ENCODE measurements at regions not wholly inside any gene's neighbourhood (a gene's known extent, or its start where the extent isn't known, plus 50 kb on each side); places are given as distances from the start of the nearest gene placed in this dataset.
"Not testable (repeated sequence)": the region's sequence is repeated elsewhere in the genome, so short reads cannot be mapped to it uniquely, and the experiment has no call there.

- CTCF ChIA-PET, result no interaction called here
- POLR2A ChIA-PET, result no interaction called here
These were observed 349.8 kb upstream of the PLET1 start for GRCh38 chr11:112610494-112610893.

DNA sequence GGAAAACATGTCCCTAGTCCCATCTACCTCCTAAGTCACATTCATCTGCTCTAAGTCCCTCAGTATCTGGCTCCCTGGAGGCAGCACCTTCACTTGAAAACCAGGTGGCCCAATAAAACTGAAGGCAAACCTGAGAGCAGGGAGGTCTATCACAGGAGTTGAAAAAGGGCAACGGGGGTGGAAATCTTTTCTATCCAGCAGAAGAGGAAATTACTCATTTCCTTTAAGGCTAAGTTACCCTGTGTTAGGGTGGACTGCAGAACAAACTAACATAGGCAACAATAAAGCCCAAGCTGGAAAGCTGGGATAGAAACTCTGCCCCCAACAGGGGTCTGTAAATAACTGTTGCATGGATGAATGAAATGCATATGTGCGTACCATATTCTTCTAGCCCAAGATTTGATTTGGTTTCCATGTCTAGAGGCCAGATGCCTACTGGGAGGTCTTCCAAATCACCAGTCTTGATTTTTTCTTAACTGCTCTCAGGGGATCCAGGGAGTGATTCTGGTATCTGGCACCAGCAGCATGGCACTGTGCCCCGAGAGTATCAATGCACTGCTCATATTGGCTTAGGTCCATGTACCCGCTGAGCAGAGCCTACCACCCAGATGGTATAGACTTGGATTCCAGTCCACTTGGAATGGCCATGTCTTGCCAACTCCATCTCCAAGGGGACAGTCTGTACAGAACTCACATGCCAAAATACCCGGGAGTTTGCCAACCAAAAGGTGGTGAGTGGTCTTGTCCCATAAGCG lies 350.0 kb upstream of the NCAM1 start:
- CTCF ChIA-PET, result no interaction called here
- POLR2A ChIA-PET, result no interaction called here

GRCh38 chr11:112611771-112612170 lies 349.4 kb upstream of the NCAM1 start:
- ChIA-PET CTCF (no interaction called here), POLR2A (no interaction called here)

DNA sequence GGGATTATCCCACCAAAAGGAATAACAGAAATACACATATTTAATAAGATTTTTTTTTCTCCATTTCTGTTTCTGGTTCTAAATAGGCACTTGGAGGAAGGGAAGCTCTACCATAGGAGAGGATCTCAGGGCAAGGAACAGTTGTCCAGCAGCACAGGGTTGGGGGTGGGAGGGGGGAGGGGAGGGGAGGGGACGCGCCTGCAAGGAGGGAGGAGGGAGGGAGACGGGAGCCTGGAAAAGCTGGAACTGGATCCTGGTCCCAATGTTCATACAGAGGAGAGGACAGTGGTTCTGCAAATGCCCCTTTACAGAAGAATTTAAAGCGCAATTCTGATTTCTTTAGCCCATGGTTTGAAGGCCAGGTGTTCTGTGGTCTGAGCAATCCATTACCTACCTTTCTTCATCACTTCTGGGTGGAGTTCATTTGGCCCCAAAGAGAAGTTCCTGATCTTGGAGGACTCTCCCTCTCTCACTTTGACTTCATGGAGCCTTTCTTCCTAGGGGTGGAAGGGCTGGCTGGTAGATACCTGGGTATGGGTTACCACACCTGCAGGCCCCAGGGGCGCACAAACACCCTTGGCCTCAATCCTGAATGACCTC lies 348.9 kb upstream of the NCAM1 start:
- CTCF ChIA-PET, result no interaction called here
- POLR2A ChIA-PET, result no interaction called here

GRCh38 chr11:112613051-112613972 lies 347.9 kb upstream of the NCAM1 start:
- ChIA-PET CTCF (no interaction called here), POLR2A (no interaction called here)

DNA sequence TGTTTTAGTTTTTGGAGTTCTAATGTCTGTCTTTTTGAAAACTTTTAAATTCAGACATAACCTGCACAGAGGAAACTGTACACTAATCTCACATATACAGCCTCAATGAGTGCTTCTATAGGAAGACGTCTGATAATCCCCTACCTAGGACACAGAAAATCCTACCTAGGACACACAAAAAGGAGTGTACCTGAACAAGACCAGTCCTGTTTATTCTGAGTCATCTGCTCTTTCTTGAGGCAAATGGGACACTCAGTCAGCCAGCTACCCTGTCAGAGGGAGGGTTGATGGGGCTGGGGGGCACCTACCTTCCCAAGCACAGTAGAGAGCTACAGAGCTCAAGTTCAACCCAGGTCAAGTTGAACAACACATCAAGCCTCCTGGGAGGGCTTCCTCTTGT lies 346.6 kb upstream of the NCAM1 start:
- ChIA-PET POLR2A (no interaction called here), CTCF (no interaction called here)

DNA sequence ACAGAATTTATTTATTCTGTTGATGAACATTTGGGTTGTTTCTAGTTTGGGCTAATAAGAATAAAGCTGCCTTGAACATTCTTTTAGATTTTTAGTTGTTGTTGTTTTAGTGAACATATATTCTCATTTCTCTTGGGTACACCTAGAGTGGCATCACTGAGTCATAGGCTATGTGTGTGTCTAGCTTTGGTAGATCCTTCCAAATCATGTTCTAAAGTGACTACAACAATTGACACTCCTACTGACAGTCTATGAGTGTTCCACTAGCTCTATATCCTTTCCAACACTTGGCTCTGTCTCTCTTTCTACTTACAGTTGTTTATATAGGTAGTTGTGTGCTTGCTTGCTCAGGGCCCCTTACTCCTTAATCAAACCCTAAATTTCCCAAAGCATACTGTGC lies 346.0 kb upstream of the NCAM1 start:
- POLR2A ChIA-PET, result no interaction called here

DNA sequence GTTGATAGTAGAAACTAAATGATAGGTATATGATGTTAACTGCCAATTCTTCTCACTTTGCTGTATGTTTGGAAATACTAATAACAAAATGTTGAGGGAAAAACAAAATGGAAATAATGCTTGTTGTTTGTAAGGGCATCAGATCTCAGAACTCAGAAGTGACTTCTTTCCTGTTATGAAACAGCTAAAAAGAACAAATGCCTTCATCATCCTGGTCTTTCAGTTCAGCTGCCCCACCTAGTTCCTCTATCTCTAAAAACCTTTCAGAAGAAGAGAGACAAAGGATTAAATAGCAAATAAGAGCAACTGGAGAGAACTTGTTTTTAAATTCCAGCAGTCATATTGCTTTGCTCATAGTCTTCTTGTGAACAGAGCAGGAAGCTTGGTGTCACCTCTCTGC lies 345.3 kb upstream of the NCAM1 start:
- POLR2A ChIA-PET, result no interaction called here
- CTCF ChIA-PET, result no interaction called here

More for the DNA sequence above, 346.0 kb upstream of the NCAM1 start:
- CTCF ChIA-PET, result no interaction called here

- POLR2A ChIA-PET, result interaction anchor here (0.5 kb wide), 1 partner anchor 56 kb away, joined by 3 read pairs; no protein-coding TSS in a partner anchor
- CTCF ChIA-PET, result no interaction called here
These were observed 344.7 kb upstream of the NCAM1 start for GRCh38 chr11:112616327-112617097.

- POLR2A ChIA-PET, result interaction anchor here (0.5 kb wide), 1 partner anchor 57 kb away, joined by 3 read pairs; no protein-coding TSS in a partner anchor
- CTCF ChIA-PET, result no interaction called here
These were observed 344.2 kb upstream of the NCAM1 start for GRCh38 chr11:112617098-112617425.

DNA sequence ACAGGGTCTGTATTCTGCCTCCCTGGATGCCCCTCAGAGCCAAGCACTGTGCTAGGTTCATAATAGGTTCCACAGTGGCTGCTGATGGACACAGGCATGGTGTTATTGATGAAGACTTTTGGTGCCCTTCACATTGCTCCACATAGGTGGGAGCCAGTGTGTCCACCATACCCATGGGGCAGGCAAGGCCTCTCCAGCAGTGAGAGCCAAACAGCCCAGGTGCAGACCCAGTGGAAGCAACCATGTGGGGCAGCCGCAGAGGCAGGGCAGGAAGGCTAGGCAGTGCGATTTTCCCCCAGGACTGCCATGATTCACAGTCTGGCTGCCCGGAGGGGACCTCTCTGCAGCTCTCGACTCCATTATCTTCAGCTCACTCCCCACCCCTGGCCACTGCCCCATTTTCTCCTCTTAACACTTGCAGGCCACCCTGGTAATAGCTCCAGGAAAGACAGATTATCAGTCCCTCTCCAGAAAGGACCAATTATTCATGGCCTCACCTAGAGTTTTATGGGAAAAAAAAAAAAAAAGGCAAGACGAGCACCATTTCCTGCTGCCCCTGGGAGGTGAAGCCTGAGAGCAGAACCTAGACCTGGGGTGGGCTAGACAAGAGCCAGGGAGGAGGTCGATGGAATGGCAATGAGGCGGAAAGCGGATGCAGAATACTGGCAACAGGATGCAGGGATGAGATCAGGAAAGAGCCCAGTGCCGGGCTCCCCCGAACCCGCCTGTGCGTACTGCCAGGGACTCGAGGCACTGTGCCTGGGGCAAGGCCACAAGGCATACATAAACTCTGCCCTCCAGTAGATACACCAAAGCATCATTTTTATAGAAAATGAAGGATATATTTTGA lies 343.0 kb upstream of the NCAM1 start:
- ChIA-PET CTCF (no interaction called here), POLR2A (no interaction called here)

- CTCF ChIA-PET, result interaction anchor here (1.1 kb wide), 1 partner anchor 31 kb away, joined by 3 read pairs; no protein-coding TSS in a partner anchor
- POLR2A ChIA-PET, result no interaction called here
These were observed 342.1 kb upstream of the NCAM1 start for GRCh38 chr11:112619106-112619505.

- POLR2A ChIA-PET, result no interaction called here
These were observed 340.4 kb upstream of the NCAM1 start for GRCh38 chr11:112620621-112621394.

GRCh38 chr11:112623057-112623456 lies 338.2 kb upstream of the NCAM1 start:
- ChIA-PET CTCF (no interaction called here), POLR2A (no interaction called here)

More at GRCh38 chr11:112620621-112621394, 340.4 kb upstream of the NCAM1 start:
- CTCF ChIA-PET, result no interaction called here

DNA sequence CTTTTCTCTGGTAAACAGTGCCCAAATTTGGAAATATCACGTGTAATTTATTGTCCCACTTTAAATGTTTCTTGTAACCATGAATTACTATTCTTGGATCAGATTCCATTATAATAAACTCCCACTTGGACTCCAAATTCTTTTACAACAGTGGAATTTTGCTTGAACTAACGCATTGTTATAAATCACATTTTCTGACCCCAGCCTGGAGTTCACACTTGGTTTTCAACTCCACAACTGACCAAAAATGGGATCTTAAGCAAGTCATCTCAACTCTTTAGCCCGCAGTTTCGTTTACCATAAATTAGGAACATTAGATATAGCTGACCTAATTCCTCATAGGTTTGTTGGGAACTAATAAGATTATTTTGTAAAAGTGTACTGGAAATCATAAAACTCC lies 336.8 kb upstream of the NCAM1 start:
- CTCF ChIA-PET, result no interaction called here

DNA sequence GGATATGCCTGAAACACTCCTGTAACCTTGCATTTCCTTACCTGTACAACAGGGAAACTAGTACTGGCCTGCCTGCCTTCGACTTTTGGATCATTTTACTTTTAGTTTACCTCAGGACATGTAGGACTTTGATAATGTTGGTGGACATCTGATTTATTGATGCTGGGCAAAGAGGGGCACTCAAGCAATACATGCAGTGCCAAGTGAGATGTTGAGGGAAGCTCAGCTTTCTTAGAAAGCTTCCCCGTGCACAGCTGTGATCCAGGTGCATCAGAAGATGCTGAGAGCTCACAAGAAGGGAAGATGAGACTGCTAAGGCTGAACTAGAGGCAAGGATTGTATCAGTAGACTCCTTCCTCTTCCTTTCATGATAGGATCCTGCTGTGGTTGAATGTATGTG lies 336.2 kb upstream of the NCAM1 start:
- POLR2A ChIA-PET, CTCF ChIA-PET: not testable (repeated sequence)

More for the DNA sequence above, 336.8 kb upstream of the NCAM1 start:
- POLR2A ChIA-PET, result no interaction called here

DNA sequence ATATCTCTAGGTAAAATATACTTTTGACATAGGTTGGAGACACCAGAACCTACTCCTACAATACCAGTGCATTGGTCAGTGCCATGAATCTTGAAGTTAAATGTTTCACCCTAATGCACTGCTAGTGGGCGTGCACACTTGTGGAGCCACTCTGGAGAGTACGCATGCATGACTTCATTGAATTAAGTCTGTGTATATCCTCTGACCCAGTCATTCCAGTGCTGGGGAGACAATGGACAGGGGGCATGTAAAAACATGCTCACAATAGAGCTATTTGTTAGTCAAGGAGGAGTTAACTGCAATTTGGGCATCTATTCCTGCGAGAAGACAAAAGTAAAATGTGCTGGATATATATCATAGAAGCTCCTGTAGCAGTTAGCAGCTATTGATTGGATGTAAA lies 335.4 kb upstream of the NCAM1 start:
- POLR2A ChIA-PET, result no interaction called here

DNA sequence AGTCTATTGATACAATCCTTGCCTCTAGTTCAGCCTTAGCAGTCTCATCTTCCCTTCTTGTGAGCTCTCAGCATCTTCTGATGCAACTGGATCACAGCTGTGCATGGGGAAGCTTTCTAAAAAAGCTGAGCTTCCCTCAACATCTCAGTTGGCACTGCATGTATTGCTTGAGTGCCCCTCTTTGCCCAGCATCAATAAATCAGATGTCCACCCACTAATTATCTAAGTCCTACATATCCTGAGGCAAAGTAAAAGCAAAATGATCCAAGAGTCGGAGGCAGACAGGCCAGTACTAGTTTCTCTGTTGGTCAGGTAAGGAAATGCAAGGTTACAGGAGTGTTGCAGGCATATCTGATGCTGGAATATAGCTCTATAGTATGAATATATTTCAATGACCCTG lies 334.5 kb upstream of the NCAM1 start:
- ChIA-PET CTCF (no interaction called here), POLR2A (no interaction called here)

More for the DNA sequence above, 335.4 kb upstream of the NCAM1 start:
- CTCF ChIA-PET, result no interaction called here
